GM23338 (cell line): ENCODE measurements at regions not wholly inside any gene's neighbourhood (a gene's known extent, or its start where the extent isn't known, plus 50 kb on each side); places are given as distances from the start of the nearest gene placed in this dataset.

ENCODE experiments used
- CREB1 ChIP-seq: fragments of 250-450 bp; sonication (Bioruptor Pico); IDR thresholded peaks from 2 replicates; pipeline ENCODE4 v1.5.0; 2020; ENCODE audit warnings: low read depth, mild to moderate bottlenecking, moderate library complexity
- CTCF ChIP-seq, 2 experiments: fragments of 200-600 bp in 1 of 2; sonication (generic) in 1 of 2; conservative IDR thresholded peaks; 2 replicates each; pipeline versions ENCODE4 v1.5.1 to v1.6.1; 2016 to 2017; ENCODE audit warnings: antibody characterized with exemption in 2 of 2, low read depth in 2 of 2, mild to moderate bottlenecking in 2 of 2, moderate library complexity in 1 of 2
- ETS1 ChIP-seq: IDR thresholded peaks from 2 replicates; pipeline ENCODE4 v1.6.1; 2016; ENCODE audit warnings: antibody characterized with exemption
- EZH2 ChIP-seq: fragments of 200-600 bp; sonication (generic); IDR thresholded peaks from one replicate; pipeline ENCODE4 v1.8.0; 2017; ENCODE audit warnings: antibody characterized with exemption, mild to moderate bottlenecking, low read depth; ENCODE audit not compliant: unreplicated experiment
- EZH2phosphoT487 ChIP-seq: fragments of 200-600 bp; sonication (generic); IDR thresholded peaks from one replicate; pipeline ENCODE4 v1.8.1; 2018; ENCODE audit warnings: antibody characterized with exemption; ENCODE audit not compliant: unreplicated experiment
- NANOG ChIP-seq: IDR thresholded peaks from 2 replicates; pipeline ENCODE4 v1.6.1; 2016; ENCODE audit warnings: antibody characterized with exemption, borderline replicate concordance
- POLR2AphosphoS5 ChIP-seq: IDR thresholded peaks from 2 replicates; pipeline ENCODE4 v1.6.1; 2016; ENCODE audit warnings: antibody characterized with exemption, low read depth
- REST ChIP-seq: IDR thresholded peaks from one replicate; pipeline ENCODE4 v1.6.1; 2018; ENCODE audit warnings: antibody characterized with exemption; ENCODE audit not compliant: unreplicated experiment
- STAT1 ChIP-seq: IDR thresholded peaks from one replicate; pipeline ENCODE4 v1.6.1; 2016; ENCODE audit warnings: antibody characterized with exemption; ENCODE audit not compliant: unreplicated experiment
- ZNF114 ChIP-seq: fragments of 250-450 bp; sonication (Bioruptor Pico); IDR thresholded peaks from 2 replicates; pipeline ENCODE4 v1.5.0; 2020; ENCODE audit warnings: mild to moderate bottlenecking, moderate library complexity
- ZNF331 ChIP-seq: fragments of 250-450 bp; sonication (Bioruptor Pico); IDR thresholded peaks from 2 replicates; pipeline ENCODE4 v1.5.0; 2020; ENCODE audit warnings: low read depth, mild to moderate bottlenecking, moderate library complexity
- ZNF462 ChIP-seq: fragments of 250-450 bp; sonication (Bioruptor Pico); IDR thresholded peaks from 2 replicates; pipeline ENCODE4 v1.5.0; 2020; ENCODE audit warnings: mild to moderate bottlenecking, moderate library complexity

- TF ChIP-seq CTCF (conservative IDR thresholded peaks at IDR 0.05; ENCODE audit: low read depth in 2 of 2) (no peak), POLR2AphosphoS5 (no peak), EZH2 (no peak), ETS1 (no peak), STAT1 (no peak), NANOG (no peak), EZH2phosphoT487 (no peak), CREB1 (no peak), ZNF114 (CRISPR knock-in tag) (no peak), REST (no peak), ZNF331 (CRISPR knock-in tag) (no peak), ZNF462 (CRISPR knock-in tag) (no peak)
These were observed 53.4 kb upstream of the GPR12 start for GRCh38 chr13:26813980-26814348.
